ENCODE measurements at regions not wholly inside any gene's neighbourhood (a gene's known extent, or its start where the extent isn't known, plus 50 kb on each side); places are given as distances from the start of the nearest gene placed in this dataset.

DNA sequence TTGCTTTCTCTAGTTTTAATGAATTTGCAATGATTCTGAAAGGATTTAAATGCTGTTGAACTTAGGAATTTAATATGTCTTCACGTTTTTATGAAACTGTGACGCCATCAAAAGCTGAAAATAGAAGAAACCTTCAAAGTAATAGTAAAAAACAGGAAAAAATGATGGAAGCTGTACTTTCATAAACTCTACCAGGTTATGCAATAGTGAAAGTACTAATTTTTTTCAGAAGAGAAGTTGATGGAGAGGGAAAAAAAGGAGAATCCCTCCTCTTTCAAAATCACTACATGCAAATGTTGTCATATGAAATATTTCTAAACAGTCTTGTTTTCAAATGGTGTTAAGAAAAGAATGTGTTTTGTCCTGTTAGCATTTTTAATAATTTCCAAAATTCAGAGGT is 73.6 kb downstream of the ZNF330 start:
- TF ChIP-seq, protein P1, sequence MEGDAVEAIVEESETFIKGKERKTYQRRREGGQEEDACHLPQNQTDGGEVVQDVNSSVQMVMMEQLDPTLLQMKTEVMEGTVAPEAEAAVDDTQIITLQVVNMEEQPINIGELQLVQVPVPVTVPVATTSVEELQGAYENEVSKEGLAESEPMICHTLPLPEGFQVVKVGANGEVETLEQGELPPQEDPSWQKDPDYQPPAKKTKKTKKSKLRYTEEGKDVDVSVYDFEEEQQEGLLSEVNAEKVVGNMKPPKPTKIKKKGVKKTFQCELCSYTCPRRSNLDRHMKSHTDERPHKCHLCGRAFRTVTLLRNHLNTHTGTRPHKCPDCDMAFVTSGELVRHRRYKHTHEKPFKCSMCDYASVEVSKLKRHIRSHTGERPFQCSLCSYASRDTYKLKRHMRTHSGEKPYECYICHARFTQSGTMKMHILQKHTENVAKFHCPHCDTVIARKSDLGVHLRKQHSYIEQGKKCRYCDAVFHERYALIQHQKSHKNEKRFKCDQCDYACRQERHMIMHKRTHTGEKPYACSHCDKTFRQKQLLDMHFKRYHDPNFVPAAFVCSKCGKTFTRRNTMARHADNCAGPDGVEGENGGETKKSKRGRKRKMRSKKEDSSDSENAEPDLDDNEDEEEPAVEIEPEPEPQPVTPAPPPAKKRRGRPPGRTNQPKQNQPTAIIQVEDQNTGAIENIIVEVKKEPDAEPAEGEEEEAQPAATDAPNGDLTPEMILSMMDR (IDR thresholded peaks at IDR 0.05), result no peak
- TF ChIP-seq POLR2A (IDR thresholded peaks at IDR 0.05), result no peak
